NB4 (cell line): ENCODE measurements at regions not wholly inside any gene's neighbourhood (a gene's known extent, or its start where the extent isn't known, plus 50 kb on each side); places are given as distances from the start of the nearest gene placed in this dataset.

Experiments
- POLR2A ChIP-seq: IDR thresholded peaks from 2 replicates; pipeline ENCODE4 v1.6.1; 2011; ENCODE audit warnings: mild to moderate bottlenecking; ENCODE audit not compliant: insufficient read length; ENCODE audit errors: extremely low read depth
- TF ChIP-seq, protein P1 (sequence below): IDR thresholded peaks from one replicate; pipeline ENCODE4 v1.5.1; 2012; ENCODE audit warnings: low read depth, low read length

DNA sequence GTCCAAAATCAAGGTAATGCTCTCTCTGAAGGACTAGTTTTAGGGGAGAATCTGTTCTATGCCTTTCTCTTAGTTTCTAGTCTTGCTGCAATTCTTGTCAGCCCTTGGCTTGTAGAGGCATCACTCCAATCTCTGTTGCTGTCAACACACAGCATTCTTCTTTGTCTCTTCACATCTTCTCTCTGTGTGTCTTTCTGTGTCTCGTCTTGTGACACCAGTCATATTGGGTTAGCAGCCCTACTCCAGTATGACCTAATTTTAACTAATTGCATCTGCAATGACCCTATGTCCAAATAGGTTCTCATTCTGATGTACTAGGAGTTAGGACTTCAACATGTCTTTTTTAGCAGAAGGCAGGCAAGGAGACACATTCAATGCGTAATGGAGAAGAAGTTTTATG lies 1110.6 kb downstream of the DTWD2 start:
- TF ChIP-seq, protein P1, sequence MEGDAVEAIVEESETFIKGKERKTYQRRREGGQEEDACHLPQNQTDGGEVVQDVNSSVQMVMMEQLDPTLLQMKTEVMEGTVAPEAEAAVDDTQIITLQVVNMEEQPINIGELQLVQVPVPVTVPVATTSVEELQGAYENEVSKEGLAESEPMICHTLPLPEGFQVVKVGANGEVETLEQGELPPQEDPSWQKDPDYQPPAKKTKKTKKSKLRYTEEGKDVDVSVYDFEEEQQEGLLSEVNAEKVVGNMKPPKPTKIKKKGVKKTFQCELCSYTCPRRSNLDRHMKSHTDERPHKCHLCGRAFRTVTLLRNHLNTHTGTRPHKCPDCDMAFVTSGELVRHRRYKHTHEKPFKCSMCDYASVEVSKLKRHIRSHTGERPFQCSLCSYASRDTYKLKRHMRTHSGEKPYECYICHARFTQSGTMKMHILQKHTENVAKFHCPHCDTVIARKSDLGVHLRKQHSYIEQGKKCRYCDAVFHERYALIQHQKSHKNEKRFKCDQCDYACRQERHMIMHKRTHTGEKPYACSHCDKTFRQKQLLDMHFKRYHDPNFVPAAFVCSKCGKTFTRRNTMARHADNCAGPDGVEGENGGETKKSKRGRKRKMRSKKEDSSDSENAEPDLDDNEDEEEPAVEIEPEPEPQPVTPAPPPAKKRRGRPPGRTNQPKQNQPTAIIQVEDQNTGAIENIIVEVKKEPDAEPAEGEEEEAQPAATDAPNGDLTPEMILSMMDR = no peak
- no peak for TF ChIP-seq POLR2A
